ENCODE measurements at regions not wholly inside any gene's neighbourhood (a gene's known extent, or its start where the extent isn't known, plus 50 kb on each side); places are given as distances from the start of the nearest gene placed in this dataset.

DNA sequence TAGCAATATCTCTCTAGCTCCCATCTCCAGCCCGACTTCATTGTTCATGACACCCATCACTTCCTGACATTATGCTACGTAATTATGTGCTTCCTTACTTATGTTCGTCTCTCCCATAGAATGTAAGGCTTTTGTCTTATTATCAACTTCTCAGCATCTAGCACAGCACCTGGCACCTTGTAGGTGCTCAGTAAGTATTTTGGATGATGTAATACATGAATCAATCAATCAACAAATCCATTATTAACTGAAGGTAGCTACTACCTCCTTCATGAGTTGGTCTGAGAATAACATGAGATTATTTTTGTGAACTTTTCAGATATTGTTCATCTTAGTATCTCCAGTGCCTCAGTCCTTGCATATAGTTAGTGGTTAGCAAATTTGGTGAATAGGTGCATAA is 109.3 kb downstream of the EN1 start:
- DNase-seq: no peak

GRCh38 chr2:118737684-118738083 is 109.8 kb downstream of the EN1 start:
- DNase-seq: no peak

DNA sequence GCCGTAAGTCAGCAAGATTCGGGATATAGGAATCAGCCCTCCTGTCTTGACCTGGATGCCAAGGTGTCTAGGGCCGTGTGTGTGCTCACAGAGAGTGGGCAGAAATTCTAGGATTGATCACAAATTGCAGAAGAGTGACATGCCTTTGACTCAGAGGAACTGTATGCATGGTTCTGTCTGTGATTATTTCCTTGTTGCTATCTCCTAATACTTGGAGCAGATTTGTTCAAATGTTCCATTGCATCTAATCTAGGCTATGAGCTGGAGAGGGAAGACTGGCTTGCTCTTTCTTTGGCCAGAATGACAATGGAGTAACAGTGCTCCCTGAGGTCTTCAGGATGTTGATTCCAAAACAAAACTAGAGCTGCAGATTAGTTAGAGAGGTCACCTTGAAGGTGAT is 115.0 kb downstream of the EN1 start:
- DNase-seq: no peak

- DNase-seq: no peak
Observed at GRCh38 chr2:118731413-118731812, 116.0 kb downstream of the EN1 start.

DNA sequence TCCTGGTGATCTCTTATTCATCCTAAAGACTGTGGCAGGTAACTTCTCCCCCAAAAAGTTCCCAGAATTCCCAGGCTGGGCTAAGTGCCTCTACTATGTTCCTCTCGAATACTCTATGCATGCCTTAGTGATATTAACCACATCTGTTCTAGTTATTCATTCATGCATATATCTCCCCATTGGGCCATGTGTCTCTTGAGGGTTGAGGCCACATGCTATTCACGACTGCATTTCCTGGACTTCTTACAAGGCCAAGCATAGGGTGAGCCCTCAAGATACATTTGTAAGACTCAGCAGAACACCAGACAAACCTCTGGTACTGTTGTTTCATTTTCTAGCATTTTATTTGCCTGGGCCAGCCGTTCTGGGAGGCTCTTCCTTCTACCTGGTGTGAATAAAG is 117.0 kb downstream of the EN1 start:
- DNase-seq: no peak

DNA sequence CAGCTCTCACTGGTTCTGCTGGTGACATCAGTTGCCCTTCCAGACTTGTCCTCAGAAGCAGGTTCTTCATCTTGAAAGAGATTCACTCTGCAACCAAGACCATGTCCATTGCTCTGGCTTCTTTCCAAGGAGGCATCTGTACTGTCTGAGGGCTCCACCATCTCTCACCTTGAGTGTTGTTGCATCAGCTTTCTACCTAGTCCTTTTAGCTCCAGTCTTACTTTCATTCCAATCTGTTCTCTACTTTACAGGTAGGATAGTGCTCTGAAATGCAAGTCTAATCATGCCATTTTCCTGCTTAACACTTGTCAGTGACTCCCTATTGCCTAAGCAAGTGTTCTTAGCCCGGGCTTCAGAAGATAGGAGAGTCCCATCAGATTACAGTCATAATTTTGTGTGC is 117.7 kb downstream of the EN1 start:
- no peak for DNase-seq

DNA sequence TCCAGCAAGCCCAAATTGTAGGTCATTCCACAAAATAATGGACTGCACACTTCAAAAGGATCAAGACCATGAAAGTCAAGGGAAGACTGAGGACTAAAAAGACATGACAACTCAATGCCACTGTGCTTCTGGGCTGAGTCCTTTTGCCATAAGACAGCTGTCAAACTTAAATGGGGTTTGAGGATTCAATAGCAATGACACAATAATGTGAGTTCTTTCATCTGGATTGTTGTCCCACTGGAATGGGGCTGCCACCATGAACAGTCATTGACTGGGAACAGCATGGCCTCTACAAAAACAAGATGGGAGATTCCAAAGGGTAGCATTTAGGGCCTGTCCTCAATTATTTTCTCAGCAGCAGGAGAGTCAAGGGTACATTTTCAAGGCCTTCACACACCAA is 118.5 kb downstream of the EN1 start:
- DNase-seq: no peak

DNA sequence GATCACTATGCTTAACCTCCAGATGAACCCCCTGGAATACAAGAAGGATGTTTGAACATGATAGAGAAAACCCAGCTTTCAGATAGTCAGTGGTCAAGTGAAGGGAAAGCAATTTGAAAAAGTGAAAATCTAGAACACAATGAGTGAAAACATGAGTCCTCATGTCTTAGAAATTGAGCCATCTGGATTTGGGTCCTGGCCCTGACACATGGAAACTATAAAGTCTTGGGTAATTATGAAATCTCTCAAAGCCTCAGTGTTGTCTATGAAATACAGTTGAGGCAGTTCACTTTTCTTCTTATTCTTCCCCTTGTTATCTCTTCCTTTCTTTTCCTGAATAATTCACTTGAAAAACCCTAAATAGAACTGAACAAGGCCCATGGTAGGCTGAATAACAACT is 120.6 kb downstream of the EN1 start:
- DNase-seq: no peak

DNA sequence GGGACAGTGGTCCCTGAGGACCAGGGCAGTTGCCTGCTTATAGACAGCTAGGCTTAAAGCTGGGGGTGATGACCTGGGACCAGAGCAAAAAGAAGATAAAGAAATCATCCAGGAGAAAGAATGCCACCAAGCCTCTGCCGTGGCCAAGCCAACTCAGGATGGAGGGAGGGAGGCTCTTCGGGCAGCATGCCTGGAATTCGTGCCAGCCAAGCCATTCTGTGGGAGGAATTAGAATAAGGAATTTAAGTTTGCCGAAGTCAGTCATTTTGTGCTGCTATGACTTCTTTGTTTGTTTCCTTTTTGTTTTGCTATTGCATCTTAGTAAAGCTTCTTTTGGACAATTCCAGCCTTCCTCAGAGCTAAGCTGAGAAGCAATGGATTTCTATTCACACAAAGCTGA is 124.1 kb downstream of the EN1 start:
- no peak for DNase-seq

DNA sequence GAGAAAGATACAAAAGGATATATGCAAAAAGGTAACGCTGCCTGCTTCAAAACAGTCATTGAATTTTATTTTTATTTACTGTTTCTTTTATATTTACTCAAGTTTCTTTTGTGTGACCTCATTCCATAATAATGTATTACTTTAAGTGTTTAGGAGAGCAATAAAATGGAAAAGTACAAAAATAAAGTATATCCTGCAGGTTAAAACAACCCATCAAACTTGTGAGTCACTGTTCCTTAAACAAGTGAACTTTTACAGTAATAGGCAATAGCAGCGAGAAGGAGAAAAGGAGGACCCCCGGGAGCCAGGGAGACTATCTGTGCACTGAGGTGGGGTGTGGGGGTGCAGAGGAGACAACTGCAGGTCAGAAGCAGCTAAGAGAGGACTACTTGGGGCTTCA is 124.5 kb downstream of the EN1 start:
- DNase-seq: no peak

DNA sequence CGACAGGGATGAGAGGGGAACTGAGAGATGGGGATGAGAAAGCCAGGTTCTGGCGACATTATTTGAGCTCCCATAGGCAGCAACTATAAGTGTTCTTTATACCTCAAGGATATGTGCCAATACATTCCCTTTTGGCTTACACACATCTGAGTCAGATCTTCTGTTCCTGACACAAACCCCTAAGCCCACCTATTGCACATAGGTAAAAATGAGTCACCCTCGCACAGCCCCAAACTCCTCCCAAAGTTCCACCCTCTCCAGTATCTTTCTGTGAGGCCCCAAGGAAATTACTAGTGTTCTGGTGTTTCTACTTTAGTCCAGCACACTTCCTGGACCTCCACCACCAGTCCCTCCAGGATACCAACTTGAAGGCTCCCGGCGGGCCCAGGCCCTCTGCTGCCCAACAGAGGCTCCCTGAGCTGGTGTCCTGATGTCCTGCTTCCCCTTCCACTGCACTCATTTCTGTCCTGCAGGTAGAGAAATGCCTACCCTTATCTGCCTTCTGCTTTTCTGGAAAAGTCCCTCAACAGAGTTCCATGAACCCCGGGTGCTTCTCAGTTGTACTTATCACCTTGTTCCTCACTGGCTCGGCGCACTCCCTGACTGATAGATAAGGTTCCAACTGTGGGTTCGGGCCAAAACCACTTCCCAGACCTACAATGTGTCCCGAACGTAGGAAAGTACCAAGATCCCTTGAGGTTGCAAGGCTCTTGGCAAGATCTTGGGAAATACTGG is 125.5 kb downstream of the EN1 start:
- DNase-seq: no peak

GRCh38 chr2:118720866-118721265 is 126.6 kb downstream of the EN1 start:
- no peak for DNase-seq

DNA sequence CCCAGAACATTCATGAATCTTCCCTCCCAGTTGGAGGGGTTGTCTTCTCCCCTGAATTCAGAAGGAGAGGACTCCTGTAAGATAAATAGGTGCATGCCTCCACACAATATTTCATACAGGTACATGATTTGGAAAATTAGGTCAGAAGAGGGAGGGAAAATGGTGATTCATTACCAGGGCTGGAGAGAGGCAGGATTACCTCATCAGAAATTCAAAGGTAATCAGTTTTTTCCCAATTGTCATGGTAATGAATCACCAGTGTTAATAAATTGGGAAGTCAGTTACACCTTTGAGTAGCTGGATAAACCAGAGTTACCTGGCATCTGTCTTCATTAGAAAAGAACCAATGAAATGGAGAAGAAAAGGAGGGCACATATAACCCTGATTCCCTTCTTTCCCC is 128.5 kb downstream of the EN1 start:
- no peak for DNase-seq

DNA sequence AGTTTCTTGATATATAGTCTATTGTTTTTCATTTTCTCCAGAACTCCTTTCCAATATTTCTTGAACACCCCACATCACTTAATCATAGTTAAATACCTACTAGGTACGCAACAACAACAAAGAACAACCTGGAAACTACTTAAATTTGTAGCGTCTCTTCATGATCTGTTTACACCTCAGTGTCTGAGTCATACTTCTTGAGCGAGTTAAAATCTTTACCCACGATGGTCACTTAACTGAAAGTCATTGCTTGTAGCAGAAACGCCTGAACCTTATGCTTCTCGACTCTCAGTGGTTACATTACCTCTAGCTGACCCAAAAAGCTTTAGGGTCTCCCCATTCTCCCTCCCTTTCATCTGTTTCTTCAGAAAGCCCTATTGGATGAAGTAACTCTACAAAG is 131.3 kb downstream of the EN1 start:
- DNase-seq: no peak

DNA sequence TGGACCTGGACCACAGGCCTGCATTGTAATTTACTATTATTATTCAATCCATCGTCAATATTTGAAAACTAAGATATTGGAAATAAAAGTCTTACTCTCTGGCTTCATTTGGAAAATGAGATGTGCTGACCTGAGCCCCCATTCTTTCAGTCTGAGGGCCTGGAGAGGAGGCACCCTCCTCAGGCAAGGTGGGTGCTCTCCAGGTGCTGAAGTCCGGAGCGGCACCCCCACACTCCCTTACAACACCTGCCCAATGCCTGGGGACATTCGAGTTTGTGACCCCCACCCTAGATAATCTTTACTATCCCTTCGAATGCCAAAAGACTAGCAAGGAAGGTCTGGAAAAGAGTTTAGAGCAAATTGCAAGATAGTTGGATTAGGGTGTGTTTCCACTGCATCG is 133.3 kb downstream of the EN1 start:
- DNase-seq: no peak

DNA sequence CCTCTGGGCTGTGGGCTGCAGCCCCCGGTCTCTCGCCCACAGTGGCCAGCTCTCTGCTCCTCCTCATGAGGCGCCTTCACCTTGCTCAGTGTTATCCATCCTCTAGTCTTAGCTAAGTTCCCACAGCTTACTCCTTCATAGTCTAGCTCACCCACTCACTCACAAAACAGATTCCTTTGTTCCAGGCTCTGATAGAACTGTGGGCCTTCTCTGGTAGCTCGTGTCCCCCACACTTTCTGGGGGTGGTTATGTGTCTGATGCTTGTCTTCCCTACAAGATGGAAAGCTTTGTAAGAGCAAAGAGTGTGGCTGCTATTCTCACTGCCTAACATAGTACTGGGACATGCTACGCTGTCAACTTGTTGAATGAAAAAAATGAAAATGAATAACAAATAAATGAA is 135.8 kb downstream of the EN1 start:
- no peak for DNase-seq

DNA sequence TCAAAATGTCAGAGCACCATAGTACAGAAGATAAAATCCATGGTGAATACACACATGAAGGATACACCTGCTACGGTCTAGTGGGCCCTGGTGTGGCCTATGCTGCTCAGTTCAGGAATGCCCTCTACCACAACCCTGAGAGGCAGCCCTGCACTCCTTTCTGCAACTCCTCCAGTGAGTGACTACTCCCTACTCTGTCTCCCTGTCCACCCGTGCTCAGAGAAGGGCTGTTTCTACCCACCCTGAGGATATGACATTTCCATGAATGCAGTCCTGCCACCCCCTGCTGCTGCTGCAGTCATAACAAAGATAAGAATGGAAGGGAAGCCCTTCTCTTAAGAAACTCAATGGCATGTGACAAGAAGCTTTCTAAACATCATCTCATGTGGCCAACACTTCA is 137.0 kb downstream of the EN1 start:
- DNase-seq: no peak

GRCh38 chr2:118709786-118710185 is 137.7 kb downstream of the EN1 start:
- no peak for DNase-seq

- DNase-seq: no peak
Observed at GRCh38 chr2:118706844-118707243, 140.6 kb downstream of the EN1 start.

DNA sequence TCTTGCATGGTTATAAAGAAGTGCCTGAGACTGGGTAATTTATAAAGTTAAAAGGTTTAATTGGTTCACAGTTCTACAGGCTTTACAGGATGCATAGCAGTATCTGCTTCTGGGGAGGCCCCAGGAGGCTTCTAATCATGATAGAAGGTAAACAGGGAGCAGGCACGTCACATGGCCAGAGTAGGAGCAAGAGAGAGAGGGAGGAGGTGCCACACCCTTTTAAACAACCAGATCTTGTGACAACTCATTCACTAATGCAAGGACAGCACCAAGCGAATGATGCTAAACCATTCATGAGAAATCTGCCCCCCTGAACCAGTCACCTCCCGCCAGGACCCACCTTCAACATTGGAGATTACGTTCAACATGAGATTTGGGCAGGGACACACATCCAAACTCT is 141.1 kb downstream of the EN1 start:
- no peak for DNase-seq

DNA sequence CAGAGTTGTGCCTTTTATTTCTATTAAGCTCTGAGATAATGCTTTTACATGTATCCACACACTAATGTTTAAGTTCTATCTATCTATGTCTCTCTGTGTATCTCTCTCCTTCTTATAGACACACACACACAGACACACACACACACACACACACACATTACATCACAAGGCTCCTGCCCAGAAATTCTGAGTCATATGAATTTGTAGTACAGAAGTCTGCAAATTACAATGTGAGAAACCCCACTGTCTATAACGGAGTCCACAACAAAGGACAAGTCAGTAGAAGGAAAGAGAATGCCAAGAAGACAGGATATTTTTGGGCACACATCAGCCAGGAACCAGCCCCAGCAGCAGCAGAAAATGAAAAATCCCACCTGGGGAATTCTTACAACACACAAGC is 142.4 kb downstream of the EN1 start:
- no peak for DNase-seq

DNA sequence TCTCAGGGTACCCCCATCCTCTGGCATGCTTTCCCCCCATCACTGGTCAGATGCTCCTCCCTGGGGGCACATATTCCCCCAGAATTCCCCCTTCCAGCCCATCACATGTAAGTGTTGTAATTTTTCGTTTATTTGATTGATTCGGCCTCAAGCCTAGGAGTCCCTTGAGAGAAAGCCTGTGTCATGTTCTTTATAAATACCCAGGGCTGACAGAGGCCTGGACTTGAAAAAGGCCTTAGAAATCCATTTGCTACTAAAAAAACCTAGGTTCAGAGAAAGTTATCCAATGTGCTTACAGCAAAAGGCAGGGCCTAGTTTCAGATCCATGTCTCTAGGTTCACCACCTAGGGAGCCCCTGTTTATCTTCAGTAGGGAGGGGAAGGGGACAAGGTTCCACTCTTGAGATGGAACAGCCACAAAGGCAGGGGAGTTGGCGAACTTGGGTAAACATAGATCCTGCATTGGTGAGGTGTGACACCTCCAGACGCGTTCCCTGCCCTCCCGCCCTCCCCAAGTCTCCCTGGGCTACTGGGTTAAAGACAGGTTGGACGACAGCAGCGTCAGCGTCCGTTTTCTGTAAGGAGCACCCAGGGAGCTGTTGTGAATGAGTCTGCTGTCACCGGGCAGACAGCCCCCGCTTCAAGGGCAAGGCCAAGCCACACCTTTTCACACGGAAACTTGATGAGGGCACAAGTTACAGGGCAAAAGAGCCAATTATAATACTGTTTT is 147.8 kb downstream of the EN1 start:
- DNase-seq: no peak

GRCh38 chr2:118698564-118698963 is 148.9 kb downstream of the EN1 start:
- no peak for DNase-seq

DNA sequence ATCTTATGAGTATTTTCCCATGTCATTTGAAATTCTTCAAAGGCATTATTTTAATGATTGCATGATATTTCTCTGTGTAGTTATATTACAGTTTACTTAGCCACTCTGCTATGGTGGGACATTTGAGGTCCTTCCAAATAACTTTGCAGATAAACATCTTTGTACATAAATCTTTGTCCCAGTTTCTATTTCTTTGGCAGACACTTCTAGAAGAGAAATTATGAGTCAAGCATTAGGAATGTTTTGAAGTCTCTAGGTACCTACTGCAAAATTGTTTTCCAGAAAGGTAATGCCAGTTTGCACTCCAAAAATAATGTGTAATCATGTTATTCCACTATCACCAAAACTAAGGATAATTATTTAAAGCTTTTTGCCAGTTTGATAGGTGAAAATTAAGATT is 149.7 kb downstream of the EN1 start:
- no peak for DNase-seq

Data from NCI-H187 (cell line).